ENCODE measurements at regions not wholly inside any gene's neighbourhood (a gene's known extent, or its start where the extent isn't known, plus 50 kb on each side); places are given as distances from the start of the nearest gene placed in this dataset.

DNA sequence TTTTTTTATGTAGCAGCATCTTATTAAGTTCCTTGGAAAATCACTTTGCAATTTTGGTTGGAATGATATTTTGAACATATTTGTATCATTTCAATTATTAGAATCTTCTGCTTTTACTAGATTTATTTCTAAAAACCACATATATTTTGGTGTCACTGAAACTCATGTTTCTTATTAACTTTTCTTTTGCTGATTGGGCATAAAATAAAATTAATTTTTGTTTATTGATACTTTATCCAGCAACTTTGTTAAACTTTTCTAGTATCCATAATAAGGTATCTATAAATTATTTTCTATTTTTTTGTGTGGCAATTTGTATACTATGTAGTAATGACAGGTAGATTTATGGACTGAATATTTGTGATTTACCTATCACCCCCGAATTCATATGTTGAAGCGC, 556.4 kb upstream of the ATXN8OS start:
- H3K9me3 ChIP-seq (ENCODE audit: control insufficient read depth, insufficient read depth, low read depth, low read length), result no peaks in the 10 kb centered on the region
- no TSS peak for BruUV-seq (replicated peaks)
- in situ Hi-C loops (cut with HindIII; ENCODE audit: low pct_unique_long_range_greater_than_20kb, low sequenced_read_pairs), result no loop called here

DNA sequence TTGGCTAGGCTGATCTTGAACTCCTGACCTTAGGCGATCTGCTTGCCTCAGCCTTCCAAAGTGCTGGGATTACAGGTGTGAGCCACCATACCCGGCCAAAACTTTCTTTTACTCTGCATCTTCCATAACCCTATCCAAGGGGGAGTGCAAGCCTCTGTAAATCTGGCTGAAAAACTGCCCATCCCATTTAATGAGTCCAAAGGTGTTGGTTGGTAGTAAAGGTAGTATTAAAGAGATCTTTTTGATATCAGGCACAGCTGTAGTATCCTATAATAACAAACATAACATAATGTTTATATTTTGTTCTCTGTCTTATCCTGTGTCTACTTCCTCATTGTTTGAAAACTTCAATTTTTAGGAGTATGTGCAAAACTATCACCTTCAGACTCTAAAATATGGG, 559.8 kb upstream of the ATXN8OS start:
- ChIA-PET POLR2A (no interaction called here), CTCF (no interaction called here)
- H3K4me1 ChIP-seq (ENCODE audit: control insufficient read depth, insufficient read depth, low read length), result no peaks in the 10 kb centered on the region
- TF ChIP-seq, protein P1, sequence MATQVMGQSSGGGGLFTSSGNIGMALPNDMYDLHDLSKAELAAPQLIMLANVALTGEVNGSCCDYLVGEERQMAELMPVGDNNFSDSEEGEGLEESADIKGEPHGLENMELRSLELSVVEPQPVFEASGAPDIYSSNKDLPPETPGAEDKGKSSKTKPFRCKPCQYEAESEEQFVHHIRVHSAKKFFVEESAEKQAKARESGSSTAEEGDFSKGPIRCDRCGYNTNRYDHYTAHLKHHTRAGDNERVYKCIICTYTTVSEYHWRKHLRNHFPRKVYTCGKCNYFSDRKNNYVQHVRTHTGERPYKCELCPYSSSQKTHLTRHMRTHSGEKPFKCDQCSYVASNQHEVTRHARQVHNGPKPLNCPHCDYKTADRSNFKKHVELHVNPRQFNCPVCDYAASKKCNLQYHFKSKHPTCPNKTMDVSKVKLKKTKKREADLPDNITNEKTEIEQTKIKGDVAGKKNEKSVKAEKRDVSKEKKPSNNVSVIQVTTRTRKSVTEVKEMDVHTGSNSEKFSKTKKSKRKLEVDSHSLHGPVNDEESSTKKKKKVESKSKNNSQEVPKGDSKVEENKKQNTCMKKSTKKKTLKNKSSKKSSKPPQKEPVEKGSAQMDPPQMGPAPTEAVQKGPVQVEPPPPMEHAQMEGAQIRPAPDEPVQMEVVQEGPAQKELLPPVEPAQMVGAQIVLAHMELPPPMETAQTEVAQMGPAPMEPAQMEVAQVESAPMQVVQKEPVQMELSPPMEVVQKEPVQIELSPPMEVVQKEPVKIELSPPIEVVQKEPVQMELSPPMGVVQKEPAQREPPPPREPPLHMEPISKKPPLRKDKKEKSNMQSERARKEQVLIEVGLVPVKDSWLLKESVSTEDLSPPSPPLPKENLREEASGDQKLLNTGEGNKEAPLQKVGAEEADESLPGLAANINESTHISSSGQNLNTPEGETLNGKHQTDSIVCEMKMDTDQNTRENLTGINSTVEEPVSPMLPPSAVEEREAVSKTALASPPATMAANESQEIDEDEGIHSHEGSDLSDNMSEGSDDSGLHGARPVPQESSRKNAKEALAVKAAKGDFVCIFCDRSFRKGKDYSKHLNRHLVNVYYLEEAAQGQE (IDR thresholded peaks at IDR 0.05; ENCODE audit: insufficient read depth in 1 of 2, low read depth in 2 of 2, low read length in 1 of 2), result no peak
- TF ChIP-seq, protein P2, sequence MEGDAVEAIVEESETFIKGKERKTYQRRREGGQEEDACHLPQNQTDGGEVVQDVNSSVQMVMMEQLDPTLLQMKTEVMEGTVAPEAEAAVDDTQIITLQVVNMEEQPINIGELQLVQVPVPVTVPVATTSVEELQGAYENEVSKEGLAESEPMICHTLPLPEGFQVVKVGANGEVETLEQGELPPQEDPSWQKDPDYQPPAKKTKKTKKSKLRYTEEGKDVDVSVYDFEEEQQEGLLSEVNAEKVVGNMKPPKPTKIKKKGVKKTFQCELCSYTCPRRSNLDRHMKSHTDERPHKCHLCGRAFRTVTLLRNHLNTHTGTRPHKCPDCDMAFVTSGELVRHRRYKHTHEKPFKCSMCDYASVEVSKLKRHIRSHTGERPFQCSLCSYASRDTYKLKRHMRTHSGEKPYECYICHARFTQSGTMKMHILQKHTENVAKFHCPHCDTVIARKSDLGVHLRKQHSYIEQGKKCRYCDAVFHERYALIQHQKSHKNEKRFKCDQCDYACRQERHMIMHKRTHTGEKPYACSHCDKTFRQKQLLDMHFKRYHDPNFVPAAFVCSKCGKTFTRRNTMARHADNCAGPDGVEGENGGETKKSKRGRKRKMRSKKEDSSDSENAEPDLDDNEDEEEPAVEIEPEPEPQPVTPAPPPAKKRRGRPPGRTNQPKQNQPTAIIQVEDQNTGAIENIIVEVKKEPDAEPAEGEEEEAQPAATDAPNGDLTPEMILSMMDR (IDR thresholded peaks at IDR 0.05), result no peak
- TF ChIP-seq SIN3A (IDR thresholded peaks at IDR 0.05; ENCODE audit: borderline replicate concordance, insufficient read depth, low read depth, low read length) (no peak), TCF7L2 (IDR thresholded peaks at IDR 0.05; ENCODE audit: low read depth, low read length) (no peak), POLR2AphosphoS5 (IDR thresholded peaks at IDR 0.05; ENCODE audit: low read depth, low read length) (no peak)
- H3K27me3 ChIP-seq (ENCODE audit: control insufficient read depth, insufficient read depth, low read length), result no peaks in the 10 kb centered on the region
- H3K4me3 ChIP-seq (ENCODE audit: low read depth in 2 of 2, low read length in 2 of 2), result no peak overlapping the region
- DNase-seq (ENCODE audit: low read depth, low spot score) (no peak), ATAC-seq (no peak)
- in situ Hi-C loops (cut with HindIII; ENCODE audit: low pct_unique_long_range_greater_than_20kb, low sequenced_read_pairs) (no loop called here), intact Hi-C loops (cut with micrococcal nuclease; ENCODE audit: unreplicated experiment) (no loop called here)
- no peak overlapping the region for H3K27ac ChIP-seq (ENCODE audit: low read length)
- H3K36me3 ChIP-seq (ENCODE audit: control insufficient read depth, insufficient read depth, low read length), result no peaks in the 10 kb centered on the region
- H3K9me3 ChIP-seq (ENCODE audit: control insufficient read depth, insufficient read depth, low read depth, low read length), result no peaks in the 10 kb centered on the region
- no TSS peak for BruUV-seq (replicated peaks)

More for the DNA sequence above, 556.4 kb upstream of the ATXN8OS start:
- Histone ChIP-seq H3K27me3 (ENCODE audit: control insufficient read depth, insufficient read depth, low read length) (no peaks in the 10 kb centered on the region), H3K4me1 (ENCODE audit: control insufficient read depth, insufficient read depth, low read length) (no peaks in the 10 kb centered on the region), H3K4me3 (ENCODE audit: low read depth in 2 of 2, low read length in 2 of 2) (no peak overlapping the region), H3K27ac (ENCODE audit: low read length) (no peak overlapping the region), H3K36me3 (ENCODE audit: control insufficient read depth, insufficient read depth, low read length) (no peaks in the 10 kb centered on the region)
- DNase-seq (ENCODE audit: low read depth, low spot score), result no peak
- ChIA-PET POLR2A (no interaction called here), CTCF (interaction anchor here (0.7 kb wide), 1 partner anchor 102 kb away, joined by 3 read pairs; no protein-coding TSS in a partner anchor)
- intact Hi-C loops (cut with micrococcal nuclease; ENCODE audit: unreplicated experiment), result no loop called here
- no peak for ATAC-seq
- TF ChIP-seq POLR2AphosphoS5 (IDR thresholded peaks at IDR 0.05; ENCODE audit: low read depth, low read length) (no peak), TCF7L2 (IDR thresholded peaks at IDR 0.05; ENCODE audit: low read depth, low read length) (no peak), SIN3A (IDR thresholded peaks at IDR 0.05; ENCODE audit: borderline replicate concordance, insufficient read depth, low read depth, low read length) (no peak)
- TF ChIP-seq, protein P1 (IDR thresholded peaks at IDR 0.05; ENCODE audit: insufficient read depth in 1 of 2, low read depth in 2 of 2, low read length in 1 of 2), result no peak
- TF ChIP-seq, protein P2 (IDR thresholded peaks at IDR 0.05), result no peak
